Activated CD4-positive, alpha-beta T cell treated with anti-CD3 and anti-CD28 coated beads, Interleukin-10, Interleukin-2, amounts not matched to agents 100 ng/mL and 50 ng/mL, durations not matched to agents 16 hours and 8 hours (primary cell): ENCODE measurements at regions not wholly inside any gene's neighbourhood (a gene's known extent, or its start where the extent isn't known, plus 50 kb on each side); places are given as distances from the start of the nearest gene placed in this dataset.
"Not testable (repeated sequence)": the region's sequence is repeated elsewhere in the genome, so short reads cannot be mapped to it uniquely, and the experiment has no call there.

ENCODE experiments used
- DNase-seq: peaks from one replicate; pipeline ENCODE4 v3.0.0-alpha.2; 2020

- DNase-seq = not testable (repeated sequence)
Measured at GRCh38 chr10:29363930-29364329, 75.1 kb downstream of the LYZL1 start.

GRCh38 chr10:29366206-29366605 lies 77.3 kb downstream of the LYZL1 start:
- DNase-seq = not testable (repeated sequence)

- DNase-seq = no peak
Measured at GRCh38 chr10:29369419-29369818, 80.5 kb downstream of the LYZL1 start.

- DNase-seq = no peak
Measured at GRCh38 chr10:29370097-29371092, 81.5 kb downstream of the LYZL1 start.

GRCh38 chr10:29372920-29373319 lies 84.0 kb downstream of the LYZL1 start:
- no peak for DNase-seq

- DNase-seq = no peak
Measured at GRCh38 chr10:29374162-29374561, 85.3 kb downstream of the LYZL1 start.

DNA sequence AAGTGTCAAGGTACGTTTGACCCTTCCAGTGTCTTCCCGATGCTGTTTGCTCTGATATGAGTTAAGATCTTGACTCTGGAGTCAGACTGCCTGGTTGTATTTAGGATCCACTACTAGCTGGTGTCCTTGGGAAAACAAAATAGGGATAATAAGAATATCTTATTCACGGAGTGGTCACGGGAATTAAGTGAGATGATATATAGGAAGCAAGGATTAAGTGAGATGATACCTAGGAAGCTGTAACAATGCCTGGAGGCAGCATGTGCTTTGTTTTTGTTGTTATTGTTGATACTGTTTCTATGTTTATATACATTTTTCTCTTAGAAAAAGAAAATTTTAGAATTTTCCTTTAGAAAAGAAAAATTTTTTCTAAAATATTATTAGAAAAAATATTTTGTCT lies 87.0 kb downstream of the LYZL1 start:
- DNase-seq = no peak

DNA sequence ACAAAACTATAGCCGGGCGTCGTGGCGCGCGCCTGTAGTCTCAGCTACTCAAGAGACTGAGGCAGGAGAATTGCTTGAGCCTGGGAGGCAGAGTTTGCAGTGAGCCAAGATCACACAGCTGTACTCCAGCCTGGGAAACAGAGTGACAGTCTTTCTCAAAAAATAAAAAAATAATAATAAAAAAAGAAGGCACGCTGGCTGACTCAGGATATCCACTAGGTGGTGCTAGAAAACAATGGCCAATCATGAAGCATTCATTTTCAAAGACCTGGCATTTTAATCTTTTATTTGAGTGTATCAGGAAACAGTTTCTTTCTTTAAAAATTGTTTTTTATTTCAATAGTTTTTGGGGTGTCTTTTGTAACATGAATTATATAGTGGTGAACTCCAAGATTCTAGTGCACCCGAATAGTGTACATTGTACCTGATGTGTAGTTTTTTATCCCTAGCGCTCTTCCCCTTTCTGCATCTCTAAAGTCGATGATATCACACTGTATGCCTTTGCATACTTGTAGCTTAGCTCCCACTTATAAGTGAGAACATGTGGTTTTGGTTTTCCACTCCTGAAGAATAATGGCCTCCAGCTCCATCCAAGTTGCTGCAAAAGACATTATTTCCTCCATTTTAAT lies 88.6 kb downstream of the LYZL1 start:
- DNase-seq = peak; percentile 27

DNA sequence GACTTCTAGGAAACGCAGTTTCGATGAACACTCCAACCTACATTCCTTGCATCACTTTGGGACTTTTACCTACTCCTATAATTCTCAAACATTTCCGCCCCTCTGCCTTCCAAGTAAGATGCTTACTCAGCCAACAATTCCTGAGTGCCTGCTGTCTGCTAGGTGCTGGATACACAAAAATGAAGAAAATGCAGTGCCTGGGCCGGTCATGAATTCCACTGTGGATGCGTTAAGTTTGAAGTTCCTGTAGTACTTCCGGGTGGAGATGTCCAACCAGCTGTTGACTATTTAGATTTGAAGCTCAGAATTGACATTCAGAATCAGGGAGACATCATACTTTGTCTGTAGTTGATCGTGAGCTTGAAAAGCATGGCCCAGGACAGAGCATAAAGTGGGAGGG lies 89.2 kb downstream of the LYZL1 start:
- DNase-seq = no peak

DNA sequence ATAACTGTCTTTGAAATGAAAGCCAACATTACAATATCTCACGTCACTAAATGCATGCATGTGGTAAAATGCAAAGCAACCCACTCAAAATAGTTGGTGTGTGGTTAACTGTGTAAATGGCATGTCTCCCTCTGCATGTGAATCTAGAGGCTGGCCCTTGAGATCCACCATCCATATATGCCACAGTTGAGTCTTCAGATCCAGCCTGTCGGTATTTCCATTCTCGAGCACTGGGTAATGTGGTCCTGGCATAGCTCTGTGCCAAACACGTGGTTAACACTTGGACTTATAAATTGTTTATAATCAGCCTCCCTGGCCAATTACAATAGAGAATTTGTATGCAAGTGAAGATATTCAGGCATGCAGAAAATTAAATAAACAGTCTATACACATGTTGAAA lies 90.3 kb downstream of the LYZL1 start:
- DNase-seq = no peak

DNA sequence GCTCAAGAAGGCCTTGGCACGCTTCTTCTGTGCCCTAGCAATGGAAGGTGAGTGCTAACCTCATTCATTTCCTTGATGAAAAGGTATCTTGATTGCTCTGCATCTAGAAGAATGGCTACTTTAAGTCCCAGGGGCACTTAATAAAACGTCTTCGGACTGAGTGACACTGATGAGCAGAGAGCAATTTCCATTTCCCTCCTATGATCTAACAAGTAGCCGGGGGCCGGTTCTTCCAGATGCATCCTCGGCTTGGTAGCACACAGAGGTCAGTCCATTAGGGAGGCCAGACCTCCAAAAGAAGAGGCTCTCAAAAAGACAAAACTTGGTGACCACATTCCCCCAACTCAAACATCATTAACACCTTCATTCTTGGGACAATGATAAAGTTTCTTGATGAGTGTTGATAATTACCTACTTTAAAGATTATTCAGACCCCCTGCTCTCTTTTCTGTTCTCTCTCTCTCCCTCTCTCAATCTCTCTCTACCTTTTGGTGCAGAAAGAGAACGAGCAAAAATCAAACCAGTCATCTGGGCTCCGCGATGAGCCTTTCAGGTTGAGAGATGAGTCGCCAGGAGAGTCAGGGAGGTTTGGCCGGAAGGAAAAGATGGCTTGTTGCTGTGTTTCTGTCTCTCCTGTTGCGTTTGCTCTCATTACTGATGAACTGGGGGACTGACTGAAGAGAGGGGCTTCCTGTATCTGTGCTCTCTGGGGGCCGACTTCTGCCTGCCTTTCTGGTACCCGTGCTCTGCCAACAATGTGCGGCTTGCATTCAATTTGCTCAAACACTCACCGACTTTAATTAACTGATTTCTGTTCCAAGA lies 91.1 kb downstream of the LYZL1 start:
- peak; percentile 45 for DNase-seq

DNA sequence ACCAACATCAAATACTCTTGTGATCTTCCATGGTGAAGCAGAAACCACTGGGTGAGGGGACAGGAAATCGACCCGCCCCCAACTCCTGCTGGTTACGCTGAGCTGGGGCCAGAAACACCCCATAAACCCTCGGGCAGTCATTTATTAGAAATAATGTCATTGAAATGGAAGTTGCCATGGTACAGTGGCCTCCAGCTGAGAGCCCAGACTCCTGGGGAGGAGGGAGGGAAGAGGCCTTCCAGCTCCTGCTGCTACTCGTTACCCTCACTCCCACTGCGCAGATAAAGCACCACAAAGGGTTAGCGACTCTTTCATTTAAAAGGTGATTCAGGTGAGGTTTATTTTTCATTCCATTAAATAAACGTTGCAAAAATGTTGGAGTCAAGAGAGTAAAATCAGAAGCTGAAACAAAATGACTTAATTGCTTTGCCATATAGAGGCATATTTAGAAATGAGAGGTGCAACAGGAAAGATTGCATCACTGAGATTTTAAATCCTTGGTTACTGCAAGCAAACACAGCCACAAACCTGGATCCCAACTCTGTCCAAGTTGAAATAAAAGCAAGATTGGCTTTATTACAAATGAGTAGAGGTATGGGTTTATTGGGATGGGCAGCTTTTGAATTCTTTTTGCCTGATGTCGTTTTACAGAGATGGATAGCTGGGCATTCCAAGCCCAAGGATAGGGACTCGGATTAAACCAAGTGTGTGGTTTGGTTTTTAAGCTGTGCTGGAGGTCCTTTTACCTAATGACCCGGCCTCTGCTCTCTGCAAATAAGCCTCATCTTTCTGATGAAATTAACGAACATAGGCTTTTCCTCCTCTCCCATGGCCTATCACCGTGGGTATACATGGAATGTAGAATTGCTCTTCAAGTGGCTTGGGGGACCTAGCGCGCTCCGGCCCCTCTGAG lies 92.0 kb downstream of the LYZL1 start:
- DNase-seq = not testable (repeated sequence)

DNA sequence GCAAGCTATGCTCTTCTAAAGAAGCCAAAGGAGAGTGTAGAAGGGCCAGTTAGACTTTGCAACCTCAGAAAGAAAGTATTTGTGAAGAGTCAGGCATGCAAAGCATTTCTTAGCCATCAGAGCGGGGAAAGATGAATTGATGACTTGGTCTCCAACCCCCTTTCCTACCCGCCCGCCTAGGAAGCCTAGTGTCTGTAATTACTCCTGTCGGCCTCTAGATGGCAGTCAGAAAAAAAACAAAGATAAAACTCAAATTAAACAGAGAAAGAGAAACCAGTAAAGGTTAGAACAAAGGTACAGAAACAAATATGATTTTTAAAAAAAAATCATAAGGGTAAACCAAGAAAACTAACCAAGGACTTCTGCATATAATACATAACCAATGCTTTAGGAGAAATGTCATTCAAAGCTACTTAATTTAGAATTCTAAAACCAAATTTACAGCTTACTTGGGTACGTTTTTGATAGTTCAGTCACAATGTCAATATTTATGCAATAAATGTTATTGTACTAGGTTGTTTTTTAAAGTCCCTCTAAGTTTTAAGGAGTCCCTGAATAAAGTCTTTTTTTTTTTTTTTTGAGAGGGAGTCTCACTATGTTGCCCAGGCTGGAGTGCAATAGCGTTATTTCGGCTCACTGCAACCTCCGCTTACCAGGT lies 97.6 kb downstream of the LYZL1 start:
- DNase-seq = peak; percentile 40

- DNase-seq = no peak
Measured at GRCh38 chr10:29387269-29387668, 98.4 kb downstream of the LYZL1 start.

DNA sequence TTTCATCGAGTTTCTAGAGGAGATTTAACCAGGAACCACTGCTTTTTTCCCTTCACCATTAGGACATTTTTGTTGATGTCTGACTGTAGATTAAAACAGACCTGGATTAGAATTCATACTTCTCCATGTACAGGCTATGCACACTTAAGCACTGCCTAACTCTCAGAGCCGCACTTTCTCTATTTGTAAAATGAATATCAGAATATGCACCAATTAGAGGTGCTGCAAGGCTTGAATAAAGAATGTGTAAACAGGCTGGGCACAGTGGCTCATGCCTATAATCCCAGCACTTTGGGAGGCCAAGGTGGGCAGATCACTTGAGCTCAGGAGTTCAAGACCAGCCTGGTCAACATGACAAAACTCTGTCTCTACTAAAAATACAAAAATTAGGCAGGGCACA lies 99.2 kb downstream of the LYZL1 start:
- DNase-seq = not testable (repeated sequence)

DNA sequence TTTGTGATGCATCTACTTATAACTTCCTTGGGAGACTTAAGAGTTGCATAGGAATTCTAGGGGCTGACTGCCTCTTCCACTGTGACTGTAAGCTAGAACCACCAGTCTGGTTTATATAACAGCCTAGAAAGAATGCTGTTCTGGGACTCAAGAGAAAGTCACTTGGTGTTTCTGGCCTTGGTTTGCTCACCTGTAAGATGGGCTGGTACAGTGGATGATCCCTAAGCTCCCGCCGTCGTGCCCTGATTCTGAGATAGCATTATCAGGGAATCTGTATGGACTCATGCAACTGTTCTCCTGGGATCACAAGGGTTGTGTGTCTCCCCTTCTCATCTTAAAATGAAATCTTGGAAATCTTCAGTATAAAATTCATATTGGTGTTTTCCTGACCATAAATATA lies 100.6 kb downstream of the LYZL1 start:
- no peak for DNase-seq

DNA sequence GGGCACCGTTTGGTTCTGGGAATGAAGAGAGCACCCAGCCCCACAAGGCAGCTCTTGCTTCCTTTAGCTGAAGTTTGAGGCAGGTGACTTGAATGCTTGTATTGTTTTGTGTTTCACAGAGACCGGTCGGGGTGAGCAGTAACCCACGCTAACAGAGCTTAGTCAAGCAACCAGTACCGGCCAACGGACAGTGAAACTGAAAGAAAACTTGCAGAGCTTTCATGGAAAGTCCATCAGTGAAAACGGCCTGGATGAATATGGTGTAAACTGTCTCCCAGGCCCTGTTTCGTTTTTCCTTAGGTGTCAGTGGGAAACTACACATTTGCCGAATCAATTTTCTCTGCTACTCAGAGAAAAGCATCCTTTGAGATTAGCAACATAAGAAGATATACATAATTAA lies 101.1 kb downstream of the LYZL1 start:
- DNase-seq = no peak

- DNase-seq = peak; percentile 40
Measured at GRCh38 chr10:29392376-29393021, 103.6 kb downstream of the LYZL1 start.

- no peak for DNase-seq
Measured at GRCh38 chr10:29394321-29394932, 105.6 kb downstream of the LYZL1 start.

DNA sequence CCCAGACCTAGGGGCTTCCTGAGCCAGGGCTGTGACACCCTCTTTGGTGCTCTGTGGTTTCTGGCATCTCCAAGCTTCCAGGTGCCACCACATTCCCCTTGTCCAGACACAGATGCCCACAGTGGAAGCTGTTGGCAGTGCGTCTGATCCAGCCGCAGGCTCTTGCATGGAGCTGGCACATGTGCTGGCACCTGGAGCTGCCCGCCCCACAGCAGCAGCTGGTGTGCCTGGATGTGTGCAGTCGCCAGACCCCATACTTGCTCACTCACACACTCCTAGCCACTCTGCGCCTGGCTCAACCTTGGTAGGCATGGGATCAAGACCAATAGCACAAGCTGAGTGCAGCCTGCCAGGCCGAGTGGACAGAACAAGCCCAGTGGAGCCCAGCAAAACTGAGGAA lies 106.5 kb downstream of the LYZL1 start:
- DNase-seq = no peak

DNA sequence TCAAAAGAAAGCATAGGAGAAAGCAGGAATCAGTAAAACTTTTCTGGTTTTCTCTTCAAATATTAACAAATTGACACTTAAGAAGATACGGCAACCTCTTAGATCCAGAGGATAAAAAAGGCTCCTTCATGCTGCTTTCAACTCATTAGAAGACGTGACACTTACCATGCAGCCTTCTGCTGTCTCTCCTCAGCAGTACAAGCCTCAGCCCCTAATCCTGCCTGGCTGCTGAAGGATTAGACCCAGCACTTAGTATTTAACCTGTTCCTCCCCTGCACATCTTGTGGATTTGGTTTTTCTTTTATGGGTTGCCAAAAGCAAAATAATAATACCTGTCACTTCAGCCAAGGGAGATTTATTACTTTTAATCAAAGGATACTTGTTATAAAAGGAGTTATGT lies 108.4 kb downstream of the LYZL1 start:
- DNase-seq = no peak
